HepG2 (cell line): ENCODE measurements at regions not wholly inside any gene's neighbourhood (a gene's known extent, or its start where the extent isn't known, plus 50 kb on each side); places are given as distances from the start of the nearest gene placed in this dataset.

Source experiments
- CHD2 ChIP-seq: IDR thresholded peaks from 2 replicates; pipeline ENCODE4 v1.6.1; 2011; ENCODE audit warnings: low read depth, low read length, improper control_type of control experiment
- ESRRA ChIP-seq: sonication (generic); formaldehyde crosslinking; IDR thresholded peaks from 2 replicates; pipeline ENCODE4 v1.5.1; 2020; ENCODE audit warnings: mild to moderate bottlenecking, low read depth, missing genetic modification reagents
- HCFC1 ChIP-seq: fragments of 150-350 bp; IDR thresholded peaks from 2 replicates; pipeline ENCODE4 v1.6.1; 2014; ENCODE audit warnings: low read depth, low read length
- HDAC1 ChIP-seq: sonication (generic); formaldehyde crosslinking; IDR thresholded peaks from 2 replicates; pipeline ENCODE4 v1.5.1; 2020; ENCODE audit warnings: mild to moderate bottlenecking, missing genetic modification reagents
- KMT2B ChIP-seq: IDR thresholded peaks from 2 replicates; pipeline ENCODE4 v1.6.1; 2016; ENCODE audit warnings: missing genetic modification reagents, missing compliant biosample characterization
- MEIS2 ChIP-seq: sonication (generic); formaldehyde crosslinking; IDR thresholded peaks from 2 replicates; pipeline ENCODE4 v1.9.0; 2021; ENCODE audit warnings: mild to moderate bottlenecking, missing genetic modification reagents
- PAF1 ChIP-seq: IDR thresholded peaks from 2 replicates; pipeline ENCODE4 v1.6.1; 2016; ENCODE audit warnings: missing genetic modification reagents, missing compliant biosample characterization
- PHF8 ChIP-seq: sonication (generic); formaldehyde crosslinking; IDR thresholded peaks from 2 replicates; pipeline ENCODE4 v1.5.0; 2020; ENCODE audit warnings: missing genetic modification reagents
- RBM22 ChIP-seq: fragments of 200-400 bp; formaldehyde crosslinking; optimal IDR thresholded peaks from 2 replicates; pipeline ENCODE3; 2017; ENCODE audit warnings: mild to moderate bottlenecking, low read length, moderate library complexity
- TCF7 ChIP-seq: sonication (generic); IDR thresholded peaks from 2 replicates; pipeline ENCODE4 v1.6.1; 2016; ENCODE audit warnings: antibody characterized with exemption, low read depth
- ZBTB4 ChIP-seq: sonication (generic); formaldehyde crosslinking; IDR thresholded peaks from 2 replicates; pipeline ENCODE4 v1.4.0; 2020; ENCODE audit warnings: missing genetic modification reagents, mild to moderate bottlenecking, borderline replicate concordance
- ZKSCAN5 ChIP-seq: sonication (generic); formaldehyde crosslinking; IDR thresholded peaks from 2 replicates; pipeline ENCODE4 v1.5.1; 2020; ENCODE audit warnings: mild to moderate bottlenecking, missing genetic modification reagents
- ZNF205 ChIP-seq: IDR thresholded peaks from 2 replicates; pipeline ENCODE4 v1.6.1; 2018; ENCODE audit warnings: missing biosample characterization, missing genetic modification reagents
- ZNF567 ChIP-seq: sonication (generic); formaldehyde crosslinking; IDR thresholded peaks from 2 replicates; pipeline ENCODE4 v1.8.1; 2023; ENCODE audit warnings: mild to moderate bottlenecking, missing genetic modification reagents, borderline replicate concordance
- ZNF737 ChIP-seq: sonication (generic); formaldehyde crosslinking; IDR thresholded peaks from 2 replicates; pipeline ENCODE4 v1.5.0; 2020; ENCODE audit warnings: missing genetic modification reagents, mild to moderate bottlenecking, borderline replicate concordance
- TF ChIP-seq, protein P1 (sequence below): sonication (generic); formaldehyde crosslinking; IDR thresholded peaks from 2 replicates; pipeline ENCODE4 v1.5.1; 2020; ENCODE audit warnings: mild to moderate bottlenecking, missing genetic modification reagents, borderline replicate concordance
- TF ChIP-seq, protein P2 (sequence below): sonication (generic); formaldehyde crosslinking; IDR thresholded peaks from 2 replicates; pipeline ENCODE4 v1.4.0; 2020; ENCODE audit warnings: missing genetic modification reagents
- TF ChIP-seq, protein P3 (sequence below): sonication (generic); formaldehyde crosslinking; IDR thresholded peaks from 2 replicates; pipeline ENCODE4 v1.4.0; 2020; ENCODE audit warnings: missing genetic modification reagents, borderline replicate concordance

DNA sequence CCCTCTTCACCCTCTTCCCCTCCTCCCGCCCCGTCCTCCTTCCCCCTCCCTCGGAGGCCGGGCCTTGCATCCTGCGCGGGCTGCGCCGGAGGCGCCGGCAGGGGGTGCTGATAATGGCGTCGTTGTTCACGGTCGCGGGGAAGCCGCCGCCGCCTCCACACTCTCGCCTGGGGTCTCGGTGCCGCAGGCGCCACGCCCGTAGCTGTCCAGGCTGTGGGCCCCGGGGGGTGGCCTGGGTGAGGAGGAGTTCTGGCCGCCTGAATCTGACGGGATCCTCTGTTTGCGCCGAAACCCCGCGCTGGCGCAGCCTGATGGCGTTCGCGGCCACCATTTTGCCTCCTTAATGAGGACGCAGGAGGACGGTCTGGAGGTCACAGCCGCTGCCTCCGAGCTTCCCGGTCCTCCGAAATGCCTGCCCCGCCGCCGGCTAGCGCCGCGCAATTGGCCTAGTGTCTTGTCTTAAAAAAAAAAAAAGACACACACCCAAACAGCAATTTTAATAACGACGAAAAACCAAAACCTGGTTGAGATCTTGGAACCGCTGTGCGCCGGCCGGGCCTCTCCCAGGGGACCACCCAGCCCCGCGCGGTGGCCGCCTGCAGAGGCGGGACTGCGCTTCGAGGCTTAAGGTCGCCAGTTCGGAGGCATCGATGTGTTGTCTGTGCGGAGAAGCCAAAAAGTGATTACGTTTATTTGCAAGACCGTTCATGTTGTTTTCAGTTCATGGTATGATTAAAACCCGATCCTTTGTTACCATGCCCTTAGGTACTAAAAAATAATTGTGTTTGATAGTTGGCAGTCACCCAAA, 106.6 kb upstream of the HNRNPU start (continued):
- TF ChIP-seq HDAC1 (CRISPR knock-in tag) (no peak; the same call in none of the 2 replicates), PHF8 (CRISPR knock-in tag) (peak; percentile 89), KMT2B (peak; percentile 78), ZKSCAN5 (CRISPR knock-in tag) (no peak), CHD2 (no peak), ZBTB4 (no peak), ZNF737 (no peak), TCF7 (no peak), HCFC1 (peak; percentile 49; the same call in 1 of the 2 replicates), PAF1 (CRISPR knock-in tag) (no peak), ESRRA (CRISPR knock-in tag) (peak; percentile 95), MEIS2 (CRISPR knock-in tag) (no peak), ZNF567 (CRISPR knock-in tag) (no peak), RBM22 (no peak), ZNF205 (CRISPR knock-in tag) (peak; percentile 80)
- TF ChIP-seq, protein P1, sequence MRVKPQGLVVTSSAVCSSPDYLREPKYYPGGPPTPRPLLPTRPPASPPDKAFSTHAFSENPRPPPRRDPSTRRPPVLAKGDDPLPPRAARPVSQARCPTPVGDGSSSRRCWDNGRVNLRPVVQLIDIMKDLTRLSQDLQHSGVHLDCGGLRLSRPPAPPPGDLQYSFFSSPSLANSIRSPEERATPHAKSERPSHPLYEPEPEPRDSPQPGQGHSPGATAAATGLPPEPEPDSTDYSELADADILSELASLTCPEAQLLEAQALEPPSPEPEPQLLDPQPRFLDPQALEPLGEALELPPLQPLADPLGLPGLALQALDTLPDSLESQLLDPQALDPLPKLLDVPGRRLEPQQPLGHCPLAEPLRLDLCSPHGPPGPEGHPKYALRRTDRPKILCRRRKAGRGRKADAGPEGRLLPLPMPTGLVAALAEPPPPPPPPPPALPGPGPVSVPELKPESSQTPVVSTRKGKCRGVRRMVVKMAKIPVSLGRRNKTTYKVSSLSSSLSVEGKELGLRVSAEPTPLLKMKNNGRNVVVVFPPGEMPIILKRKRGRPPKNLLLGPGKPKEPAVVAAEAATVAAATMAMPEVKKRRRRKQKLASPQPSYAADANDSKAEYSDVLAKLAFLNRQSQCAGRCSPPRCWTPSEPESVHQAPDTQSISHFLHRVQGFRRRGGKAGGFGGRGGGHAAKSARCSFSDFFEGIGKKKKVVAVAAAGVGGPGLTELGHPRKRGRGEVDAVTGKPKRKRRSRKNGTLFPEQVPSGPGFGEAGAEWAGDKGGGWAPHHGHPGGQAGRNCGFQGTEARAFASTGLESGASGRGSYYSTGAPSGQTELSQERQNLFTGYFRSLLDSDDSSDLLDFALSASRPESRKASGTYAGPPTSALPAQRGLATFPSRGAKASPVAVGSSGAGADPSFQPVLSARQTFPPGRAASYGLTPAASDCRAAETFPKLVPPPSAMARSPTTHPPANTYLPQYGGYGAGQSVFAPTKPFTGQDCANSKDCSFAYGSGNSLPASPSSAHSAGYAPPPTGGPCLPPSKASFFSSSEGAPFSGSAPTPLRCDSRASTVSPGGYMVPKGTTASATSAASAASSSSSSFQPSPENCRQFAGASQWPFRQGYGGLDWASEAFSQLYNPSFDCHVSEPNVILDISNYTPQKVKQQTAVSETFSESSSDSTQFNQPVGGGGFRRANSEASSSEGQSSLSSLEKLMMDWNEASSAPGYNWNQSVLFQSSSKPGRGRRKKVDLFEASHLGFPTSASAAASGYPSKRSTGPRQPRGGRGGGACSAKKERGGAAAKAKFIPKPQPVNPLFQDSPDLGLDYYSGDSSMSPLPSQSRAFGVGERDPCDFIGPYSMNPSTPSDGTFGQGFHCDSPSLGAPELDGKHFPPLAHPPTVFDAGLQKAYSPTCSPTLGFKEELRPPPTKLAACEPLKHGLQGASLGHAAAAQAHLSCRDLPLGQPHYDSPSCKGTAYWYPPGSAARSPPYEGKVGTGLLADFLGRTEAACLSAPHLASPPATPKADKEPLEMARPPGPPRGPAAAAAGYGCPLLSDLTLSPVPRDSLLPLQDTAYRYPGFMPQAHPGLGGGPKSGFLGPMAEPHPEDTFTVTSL (CRISPR knock-in tag), result no peak; the same call in 1 of the 2 replicates
- TF ChIP-seq, protein P2, sequence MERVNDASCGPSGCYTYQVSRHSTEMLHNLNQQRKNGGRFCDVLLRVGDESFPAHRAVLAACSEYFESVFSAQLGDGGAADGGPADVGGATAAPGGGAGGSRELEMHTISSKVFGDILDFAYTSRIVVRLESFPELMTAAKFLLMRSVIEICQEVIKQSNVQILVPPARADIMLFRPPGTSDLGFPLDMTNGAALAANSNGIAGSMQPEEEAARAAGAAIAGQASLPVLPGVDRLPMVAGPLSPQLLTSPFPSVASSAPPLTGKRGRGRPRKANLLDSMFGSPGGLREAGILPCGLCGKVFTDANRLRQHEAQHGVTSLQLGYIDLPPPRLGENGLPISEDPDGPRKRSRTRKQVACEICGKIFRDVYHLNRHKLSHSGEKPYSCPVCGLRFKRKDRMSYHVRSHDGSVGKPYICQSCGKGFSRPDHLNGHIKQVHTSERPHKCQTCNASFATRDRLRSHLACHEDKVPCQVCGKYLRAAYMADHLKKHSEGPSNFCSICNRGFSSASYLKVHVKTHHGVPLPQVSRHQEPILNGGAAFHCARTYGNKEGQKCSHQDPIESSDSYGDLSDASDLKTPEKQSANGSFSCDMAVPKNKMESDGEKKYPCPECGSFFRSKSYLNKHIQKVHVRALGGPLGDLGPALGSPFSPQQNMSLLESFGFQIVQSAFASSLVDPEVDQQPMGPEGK (CRISPR knock-in tag), result peak; percentile 45
- TF ChIP-seq, protein P3, sequence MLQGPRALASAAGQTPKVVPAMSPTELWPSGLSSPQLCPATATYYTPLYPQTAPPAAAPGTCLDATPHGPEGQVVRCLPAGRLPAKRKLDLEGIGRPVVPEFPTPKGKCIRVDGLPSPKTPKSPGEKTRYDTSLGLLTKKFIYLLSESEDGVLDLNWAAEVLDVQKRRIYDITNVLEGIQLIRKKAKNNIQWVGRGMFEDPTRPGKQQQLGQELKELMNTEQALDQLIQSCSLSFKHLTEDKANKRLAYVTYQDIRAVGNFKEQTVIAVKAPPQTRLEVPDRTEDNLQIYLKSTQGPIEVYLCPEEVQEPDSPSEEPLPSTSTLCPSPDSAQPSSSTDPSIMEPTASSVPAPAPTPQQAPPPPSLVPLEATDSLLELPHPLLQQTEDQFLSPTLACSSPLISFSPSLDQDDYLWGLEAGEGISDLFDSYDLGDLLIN, result no peak
